Vagina (tissue), 2 donors: ENCODE measurements at regions not wholly inside any gene's neighbourhood (a gene's known extent, or its start where the extent isn't known, plus 50 kb on each side); places are given as distances from the start of the nearest gene placed in this dataset.

Experiments
- CTCF ChIP-seq, 3 experiments: fragments of 450-650 bp in 2 of 3; fragments of 200-600 bp in 1 of 3; sonication (generic) in 1 of 3; IDR thresholded peaks; one replicate each; pipeline ENCODE4 v1.5.1; 2017 to 2019; ENCODE audit warnings: antibody characterized with exemption in 3 of 3, mild to moderate bottlenecking in 2 of 3, moderate library complexity in 2 of 3
- POLR2A ChIP-seq, 2 donors: fragments of 450-650 bp; IDR thresholded peaks; one replicate each; pipeline ENCODE4 v1.6.1; 2017; ENCODE audit warnings: antibody characterized with exemption in 2 of 2, mild to moderate bottlenecking in 2 of 2, moderate library complexity in 2 of 2
- POLR2AphosphoS5 ChIP-seq, 2 donors: sonication (generic); formaldehyde crosslinking; IDR thresholded peaks; one replicate each; pipeline ENCODE4 v1.9.0; 2017; ENCODE audit warnings: antibody characterized with exemption in 2 of 2, mild to moderate bottlenecking in 2 of 2, low read depth in 1 of 2; ENCODE audit not compliant: insufficient read depth in 1 of 2

DNA sequence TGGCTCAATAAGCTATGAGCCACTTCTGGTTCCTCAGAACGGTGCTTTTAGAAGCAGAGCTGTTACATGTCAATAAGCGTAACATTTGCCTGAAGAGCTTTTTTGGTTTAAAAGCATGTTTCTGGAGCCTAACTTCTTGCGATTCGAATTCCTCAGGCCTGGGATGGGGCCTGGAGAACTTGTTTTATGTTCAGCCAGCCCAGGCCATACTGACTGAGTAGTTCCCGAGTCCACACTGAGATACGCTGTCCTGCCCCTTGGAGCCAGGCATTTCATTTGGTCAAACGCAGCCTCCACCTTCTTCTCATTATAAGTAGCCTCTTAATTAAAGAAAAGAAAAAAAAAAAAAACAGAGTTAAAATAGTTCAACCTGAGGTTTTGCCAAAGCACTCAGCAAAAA lies 260.6 kb upstream of the ANKRD55 start:
- TF ChIP-seq CTCF (IDR thresholded peaks at IDR 0.05), result no peak
- TF ChIP-seq POLR2A (IDR thresholded peaks at IDR 0.05), result no peak
- no peak for TF ChIP-seq POLR2AphosphoS5 (IDR thresholded peaks at IDR 0.05; ENCODE audit: insufficient read depth in 1 of 2, low read depth in 1 of 2)
